Left hindlimb (tissue), 1 donor: ENCODE measurements at regions not wholly inside any gene's neighbourhood (a gene's known extent, or its start where the extent isn't known, plus 50 kb on each side); places are given as distances from the start of the nearest gene placed in this dataset.

Source experiments
- DNase-seq: peaks from one replicate; pipeline ENCODE4 v3.0.0-alpha.2; 2018

DNA sequence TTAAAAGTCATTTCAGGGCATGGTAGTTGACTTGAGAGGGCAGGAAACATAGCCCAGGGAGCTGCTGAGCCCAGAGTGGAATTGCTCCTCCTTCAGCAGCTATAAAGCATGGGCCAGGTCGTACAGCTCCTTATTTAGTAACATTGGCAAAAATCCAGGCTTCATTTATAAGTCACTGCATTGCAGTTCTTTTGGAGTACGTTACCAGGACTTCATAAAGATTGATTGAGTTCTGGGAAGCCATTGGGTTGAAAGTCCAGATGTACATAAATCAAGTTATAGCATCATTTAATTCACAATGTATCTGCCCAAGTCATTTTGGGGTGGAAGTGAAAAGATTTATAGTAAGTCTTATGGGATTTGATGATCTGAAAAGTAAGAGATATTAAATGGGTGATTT is 53.0 kb upstream of the ANKEF1 start:
- DNase-seq: no peak

DNA sequence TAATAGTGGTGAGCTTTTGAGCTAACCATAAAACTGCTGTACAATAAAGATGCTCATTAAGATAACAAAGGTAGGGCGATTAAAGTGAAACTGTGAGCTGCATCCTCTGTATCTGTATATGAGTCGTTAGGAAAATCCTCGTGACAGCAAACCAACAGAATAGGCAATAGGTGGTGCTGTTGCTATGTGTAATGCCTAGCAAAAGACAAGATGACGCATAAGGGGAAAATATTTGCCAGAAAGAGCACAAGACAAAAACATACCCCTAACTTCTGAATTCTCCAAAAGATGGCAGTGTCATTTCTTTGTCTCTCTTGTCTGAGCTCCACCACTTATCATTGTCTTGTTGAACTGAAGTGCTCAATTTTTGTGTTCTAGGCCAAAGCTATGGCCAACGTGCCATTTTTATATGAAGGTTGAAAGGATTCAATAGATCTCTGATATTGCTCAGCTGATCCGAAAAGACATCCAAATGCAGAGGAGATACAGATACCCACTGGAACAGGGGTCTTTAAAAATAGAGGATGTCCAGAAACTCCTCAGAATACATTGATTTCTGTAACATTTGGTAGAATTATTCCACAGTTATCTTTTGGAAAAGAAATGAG is 56.3 kb upstream of the ANKEF1 start:
- DNase-seq: peak; percentile 34

DNA sequence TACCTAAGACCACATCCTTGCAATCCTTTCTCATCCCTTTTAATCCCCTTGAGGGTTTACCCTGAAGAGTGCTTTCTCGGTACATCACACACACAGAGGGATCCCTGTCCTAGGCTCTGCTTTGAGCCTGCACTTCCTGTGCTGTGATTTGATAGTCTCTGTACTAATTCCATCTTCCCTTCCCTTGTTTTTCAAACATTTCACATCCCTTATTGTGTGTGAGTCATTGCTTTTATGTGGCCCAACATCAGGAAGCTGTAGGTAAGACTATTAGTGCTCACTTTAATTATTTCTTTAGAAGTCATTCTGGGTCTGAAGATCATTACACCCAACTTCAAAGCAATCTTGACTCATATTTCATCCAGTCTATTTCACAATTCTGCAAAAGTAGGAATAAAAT is 57.2 kb upstream of the ANKEF1 start:
- no peak for DNase-seq

DNA sequence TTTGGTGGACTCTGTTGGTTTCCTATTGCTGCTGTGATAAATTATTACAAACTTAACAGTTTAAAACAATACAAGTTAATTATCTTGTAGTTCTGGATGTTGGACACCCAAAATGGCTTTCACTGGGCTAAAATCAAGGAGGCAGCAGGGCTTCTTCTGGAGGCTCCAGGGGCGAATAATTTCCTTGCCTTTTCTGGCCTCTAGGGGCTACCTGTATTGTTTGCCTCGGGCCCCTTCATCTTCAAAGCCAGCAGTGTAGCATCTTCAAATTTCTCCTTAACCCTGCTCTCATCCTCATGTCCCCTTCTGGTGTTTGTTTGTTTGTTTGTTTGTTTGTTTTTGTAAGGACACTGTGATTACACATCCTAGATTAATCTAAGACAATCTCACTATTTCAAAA is 60.5 kb upstream of the ANKEF1 start:
- DNase-seq: no peak

DNA sequence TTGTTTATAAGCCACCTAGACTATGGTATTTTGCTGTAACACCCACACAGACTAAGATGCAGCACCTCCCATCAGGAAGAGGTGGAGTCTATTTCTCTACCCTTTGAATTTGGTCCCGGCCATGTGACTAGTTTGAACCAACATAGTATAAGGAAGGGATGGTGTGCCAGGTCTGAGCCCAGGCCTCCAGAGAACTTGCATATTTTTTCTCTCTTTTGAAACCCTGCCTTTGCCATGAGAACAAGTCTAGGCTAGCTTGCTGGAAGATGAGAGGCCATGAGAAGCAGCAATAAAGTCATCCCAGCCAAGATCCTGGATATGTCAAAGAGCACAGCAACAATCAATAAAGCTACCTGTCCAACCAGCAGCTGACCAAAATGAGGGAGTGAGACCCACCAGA is 63.0 kb upstream of the ANKEF1 start:
- DNase-seq: no peak

DNA sequence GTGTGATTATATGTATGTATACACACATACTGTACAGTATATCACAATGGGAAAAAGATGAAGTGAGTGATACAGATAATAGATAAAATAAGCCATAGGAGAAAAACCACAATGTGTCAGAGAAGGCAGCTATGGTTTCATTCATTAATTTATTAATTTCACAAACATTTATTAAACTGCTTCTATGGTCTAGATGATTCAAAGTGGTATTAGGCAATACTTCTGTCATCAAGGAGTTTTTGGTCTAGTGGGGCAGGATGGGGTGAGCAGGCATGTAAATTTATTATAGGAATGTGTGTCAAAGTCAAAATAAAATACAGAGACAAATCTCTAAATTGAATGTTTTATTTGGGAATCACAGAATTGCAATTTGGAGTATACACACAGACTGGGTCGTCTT is 65.2 kb upstream of the ANKEF1 start:
- DNase-seq: no peak

DNA sequence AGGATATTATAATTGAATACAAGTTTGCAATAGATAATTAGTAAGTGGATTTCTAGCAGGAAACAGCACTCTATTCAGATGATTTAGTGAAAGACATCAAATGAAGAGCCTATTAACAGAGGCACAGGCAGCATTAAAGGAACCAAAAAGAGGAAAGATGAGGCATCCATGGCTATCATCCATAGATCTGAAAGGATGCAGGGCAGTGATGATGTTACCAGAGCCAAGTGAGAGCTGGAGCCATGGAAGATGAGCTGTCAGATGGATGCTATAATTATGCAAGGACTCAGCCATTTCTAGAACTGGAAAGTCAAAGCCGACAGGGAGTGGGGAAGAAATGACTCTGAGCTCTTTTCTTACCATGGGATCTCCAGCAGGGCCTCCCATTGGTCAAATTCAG is 66.8 kb upstream of the ANKEF1 start:
- DNase-seq: no peak

DNA sequence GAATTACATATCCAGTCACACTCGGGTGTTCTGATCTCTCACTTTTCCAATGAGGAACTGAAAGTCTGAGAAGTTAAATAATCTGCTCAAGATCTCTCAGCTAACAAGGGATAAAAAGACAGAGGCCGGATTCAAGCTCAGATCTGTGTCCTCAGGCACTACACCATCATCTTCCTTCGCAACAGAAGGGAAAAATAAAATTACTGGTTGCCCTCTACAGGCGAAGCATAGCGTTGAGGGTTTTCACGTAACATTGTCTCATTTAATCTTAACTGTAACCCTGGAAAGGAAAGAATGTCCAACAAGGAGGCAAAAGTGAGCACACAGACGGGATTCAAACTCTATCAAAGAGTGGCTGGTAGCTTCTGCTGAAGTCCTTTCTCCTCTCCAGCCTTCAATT is 67.8 kb upstream of the ANKEF1 start:
- DNase-seq: no peak

DNA sequence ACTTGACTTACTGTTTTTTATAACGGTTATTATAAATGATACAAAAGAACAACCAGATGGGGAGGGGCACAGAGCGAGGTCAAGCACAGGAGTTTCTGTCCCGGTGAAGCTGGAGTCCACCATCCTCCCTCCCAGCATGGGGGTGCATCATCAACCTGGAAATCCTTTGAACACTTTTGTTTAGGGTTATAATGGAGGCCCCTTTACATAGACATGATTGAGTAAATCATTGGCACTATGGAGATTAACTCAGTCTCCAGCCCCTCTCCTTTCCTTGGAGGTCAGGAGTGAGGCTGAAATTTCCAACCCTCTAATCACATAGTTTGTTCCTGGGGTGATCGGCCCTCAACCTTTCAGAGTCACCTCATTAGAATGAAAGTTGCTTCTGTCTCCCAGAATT is 71.8 kb upstream of the ANKEF1 start:
- DNase-seq: no peak

DNA sequence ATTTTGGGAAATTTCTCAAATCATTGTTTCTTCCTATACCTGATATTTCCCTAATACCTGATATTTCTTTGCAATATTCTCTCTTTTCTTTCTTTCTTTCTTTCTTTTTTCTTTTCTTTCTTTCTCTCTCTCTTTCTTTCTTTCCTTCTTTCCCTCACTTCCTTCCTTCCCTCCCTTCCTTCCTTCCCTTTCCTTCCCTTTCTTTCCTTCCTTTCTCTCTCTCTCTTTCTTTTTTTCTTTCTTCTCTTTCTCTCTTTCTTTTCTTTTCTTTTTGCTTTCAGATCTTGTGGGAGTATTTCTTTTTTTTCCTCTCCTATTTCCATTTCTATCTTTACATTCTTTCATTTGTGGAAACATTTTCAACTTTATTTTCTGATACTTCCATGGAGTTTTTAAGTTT is 76.1 kb upstream of the ANKEF1 start:
- no peak for DNase-seq

DNA sequence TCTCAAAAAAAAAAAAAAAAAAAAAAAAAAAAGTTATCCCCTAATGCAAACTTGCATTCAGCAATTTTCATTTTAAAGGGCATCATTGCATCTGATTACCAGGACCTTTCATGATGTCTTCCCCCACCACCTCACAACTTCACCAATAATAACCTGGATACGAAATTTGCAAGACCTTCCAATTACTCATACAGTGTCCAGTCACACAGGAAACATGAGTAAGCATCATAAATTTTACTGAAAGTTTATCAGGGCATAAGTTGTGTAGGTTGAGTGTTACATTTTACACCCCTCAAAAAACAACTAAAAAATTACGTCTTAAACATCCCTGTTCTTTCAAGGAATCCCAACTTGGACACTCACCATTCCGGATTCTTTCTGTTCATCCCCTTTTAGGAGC is 79.1 kb upstream of the ANKEF1 start:
- DNase-seq: no peak

DNA sequence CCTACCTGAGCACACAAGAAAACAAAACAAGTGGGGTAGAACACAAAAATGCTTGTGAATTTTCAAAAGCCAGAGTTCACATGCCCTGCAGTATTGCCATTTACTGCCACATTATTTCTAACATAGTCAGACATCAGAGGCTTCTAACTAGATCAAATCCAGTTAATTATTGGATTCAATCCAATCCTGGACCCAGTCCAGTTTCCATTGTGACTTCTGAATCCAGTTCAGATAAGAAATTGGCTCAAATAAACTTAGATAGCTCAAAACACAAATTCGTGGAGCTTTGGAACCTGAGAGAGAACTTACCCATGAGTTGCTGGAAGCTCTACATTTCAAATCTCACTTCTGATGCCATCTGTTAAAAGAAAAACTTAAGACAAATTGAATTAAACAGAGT is 85.2 kb upstream of the ANKEF1 start:
- no peak for DNase-seq

DNA sequence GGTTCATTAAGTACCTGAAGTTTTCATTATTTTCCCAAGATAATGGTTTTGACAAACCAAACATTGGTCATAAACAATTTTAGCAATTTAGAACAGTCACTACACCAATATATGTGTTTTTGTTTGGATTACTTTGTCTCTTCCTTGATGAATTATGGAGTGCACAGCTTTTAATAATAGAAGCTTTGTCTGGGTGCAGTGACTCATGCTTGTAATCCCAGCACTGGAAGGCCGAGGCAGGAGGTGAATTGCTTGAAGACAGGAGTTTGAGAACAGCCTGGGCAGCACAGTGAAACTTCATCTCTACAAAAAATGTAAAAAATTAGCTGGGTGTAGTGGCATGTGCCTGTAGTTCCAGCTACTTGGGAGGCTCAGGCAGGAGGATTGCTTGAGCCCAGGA is 89.4 kb upstream of the ANKEF1 start:
- DNase-seq: no peak

DNA sequence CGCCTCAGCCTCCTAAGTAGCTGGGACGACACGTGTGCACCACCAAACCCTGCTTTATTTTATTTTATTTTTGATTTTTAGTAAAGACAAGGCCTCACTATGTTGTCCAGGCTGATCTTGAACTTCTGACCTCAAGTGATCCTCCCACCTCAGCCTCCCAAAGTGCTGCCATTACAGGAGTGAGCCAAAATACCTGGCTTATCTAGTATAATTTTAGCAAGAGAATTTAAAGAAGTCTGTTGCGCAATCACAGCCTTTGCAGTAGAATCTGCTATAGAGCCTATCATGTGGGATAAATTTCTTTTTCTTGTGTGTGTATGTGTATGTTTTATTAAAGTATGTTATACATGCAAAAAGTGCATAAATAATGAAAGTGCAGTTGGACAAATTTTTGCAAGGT is 92.1 kb upstream of the ANKEF1 start:
- DNase-seq: no peak

DNA sequence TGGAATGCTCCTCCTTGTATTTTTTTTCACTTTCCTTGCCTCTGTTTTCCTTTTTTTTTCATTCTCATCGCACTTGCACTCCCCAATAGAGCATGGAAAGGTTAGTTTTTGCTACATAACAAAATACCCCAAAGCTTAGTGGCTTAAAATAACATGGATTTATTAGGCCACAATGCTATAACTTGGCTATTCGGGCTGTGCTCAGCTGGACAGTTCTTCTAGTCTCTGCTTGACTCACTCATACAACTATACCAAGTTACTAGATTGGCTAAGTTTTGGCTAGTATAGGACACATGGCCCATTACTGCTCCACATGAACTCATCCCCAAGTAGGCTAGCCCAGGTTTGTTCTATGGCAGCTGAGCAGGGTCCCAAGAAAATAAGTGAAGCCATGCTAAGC is 94.5 kb upstream of the ANKEF1 start:
- DNase-seq: no peak

DNA sequence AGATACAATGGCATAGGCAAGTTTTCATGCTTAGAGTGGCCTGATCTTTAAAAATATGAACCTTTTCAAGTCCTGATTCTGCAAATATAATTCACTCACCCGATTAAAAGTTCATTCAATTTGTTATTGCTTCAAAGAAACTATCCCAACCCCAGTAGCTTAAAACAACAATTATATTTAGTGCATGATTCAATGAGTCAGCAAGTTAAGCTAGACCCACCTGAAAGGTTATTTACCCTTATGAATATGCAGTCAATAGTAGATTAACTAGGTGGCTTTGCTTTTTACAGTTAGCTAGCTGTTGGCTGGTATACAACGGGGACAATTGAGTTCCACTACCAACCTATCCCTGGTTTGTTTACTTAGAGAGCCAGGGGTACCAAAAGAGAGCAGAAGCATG is 95.6 kb upstream of the ANKEF1 start:
- DNase-seq: no peak

DNA sequence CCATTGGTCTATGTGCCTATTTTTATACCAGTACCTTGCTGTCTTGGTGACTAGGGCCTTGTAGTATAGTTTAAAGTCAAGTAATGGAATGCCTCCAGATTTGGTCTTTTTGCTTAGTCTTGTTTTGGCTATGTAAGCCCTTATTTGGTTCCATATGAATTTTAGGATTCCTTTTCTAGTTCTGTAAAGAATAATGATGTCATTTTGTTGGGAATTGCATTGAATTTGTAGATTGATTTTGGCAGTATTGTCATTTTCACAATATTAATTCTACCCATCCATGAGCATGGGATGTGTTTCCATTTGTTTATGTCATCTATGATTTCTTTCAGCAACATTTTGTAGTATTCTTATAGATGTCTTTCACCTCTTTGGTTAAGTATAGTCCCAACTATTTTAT is 96.4 kb upstream of the PAK5 start:
- no peak for DNase-seq

DNA sequence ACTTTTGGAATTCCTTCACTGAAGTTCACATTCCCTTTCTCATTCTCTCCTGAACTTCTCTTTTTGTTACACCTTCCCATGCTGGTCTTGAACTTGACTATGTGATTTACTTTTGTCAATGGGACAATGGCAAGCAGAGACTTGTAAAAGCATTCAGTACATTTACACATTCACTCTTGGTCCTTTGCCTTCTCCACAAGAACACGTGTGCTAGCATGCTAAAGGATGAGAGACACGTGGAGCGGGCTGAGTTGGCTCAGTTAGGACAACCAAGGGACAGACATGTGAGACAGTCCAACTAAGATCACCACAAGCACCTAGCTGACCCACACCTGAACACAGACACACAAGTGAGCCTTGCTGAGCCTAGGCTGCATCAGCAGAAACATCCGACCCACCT is 91.3 kb upstream of the PAK5 start:
- DNase-seq: no peak

DNA sequence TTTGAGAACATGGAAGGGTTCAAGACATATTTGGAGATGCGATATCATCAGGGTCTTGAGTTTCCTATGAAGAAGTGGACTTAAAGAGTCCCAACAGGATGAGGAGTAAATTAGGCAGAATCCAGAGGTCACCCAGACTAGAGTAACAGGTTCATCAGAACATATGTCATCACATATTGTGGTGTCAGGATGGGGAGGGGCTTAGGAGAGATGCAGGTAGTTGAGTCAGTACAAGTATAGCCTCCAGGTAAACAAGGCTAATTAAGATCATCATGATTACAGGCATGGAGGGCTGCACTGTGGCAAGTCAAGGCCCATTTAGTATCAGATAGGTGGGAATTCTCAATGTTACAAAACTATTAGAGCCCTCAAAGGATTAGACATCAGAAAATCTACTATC is 90.1 kb upstream of the PAK5 start:
- no peak for DNase-seq

DNA sequence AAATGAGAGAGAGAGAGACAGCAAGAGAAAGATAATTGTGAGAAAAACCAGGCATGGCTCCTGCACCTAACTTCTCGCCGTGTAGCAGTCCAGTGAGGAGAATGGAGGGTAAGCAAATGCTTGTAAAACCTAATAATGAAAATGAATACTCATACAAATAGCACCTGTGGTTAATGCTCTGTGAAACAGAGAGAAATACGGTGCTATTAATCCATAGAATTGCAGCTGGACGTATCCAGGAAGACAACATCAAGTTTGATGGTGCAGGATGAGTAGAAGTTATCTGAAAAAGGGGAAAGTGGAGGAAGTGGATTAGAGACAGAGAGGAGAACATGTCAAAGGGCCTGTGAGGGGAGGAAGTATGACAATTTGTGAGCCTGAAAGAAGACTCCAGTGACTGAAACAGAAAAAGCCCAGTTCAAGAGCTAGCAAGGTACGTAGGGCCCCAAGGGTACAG is 89.4 kb upstream of the PAK5 start:
- no peak for DNase-seq

DNA sequence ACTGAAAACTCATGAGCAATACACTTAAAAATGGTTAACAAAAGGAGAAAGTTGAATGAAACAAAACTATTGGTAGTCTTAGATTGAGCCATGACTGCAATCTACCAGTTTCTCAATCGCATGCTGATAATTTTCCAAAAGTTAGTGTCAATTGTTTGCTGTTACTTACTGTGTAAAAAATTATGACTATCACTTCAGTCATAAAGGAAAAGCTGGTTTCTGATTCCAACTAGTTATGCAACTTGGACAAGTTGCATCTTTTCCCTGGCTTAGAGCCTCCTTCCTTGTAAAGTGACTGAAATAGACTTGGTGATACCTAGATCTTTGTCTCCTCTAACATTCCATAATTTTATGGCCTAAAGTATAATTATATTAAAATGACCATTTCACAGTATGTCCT is 88.3 kb upstream of the PAK5 start:
- DNase-seq: no peak

DNA sequence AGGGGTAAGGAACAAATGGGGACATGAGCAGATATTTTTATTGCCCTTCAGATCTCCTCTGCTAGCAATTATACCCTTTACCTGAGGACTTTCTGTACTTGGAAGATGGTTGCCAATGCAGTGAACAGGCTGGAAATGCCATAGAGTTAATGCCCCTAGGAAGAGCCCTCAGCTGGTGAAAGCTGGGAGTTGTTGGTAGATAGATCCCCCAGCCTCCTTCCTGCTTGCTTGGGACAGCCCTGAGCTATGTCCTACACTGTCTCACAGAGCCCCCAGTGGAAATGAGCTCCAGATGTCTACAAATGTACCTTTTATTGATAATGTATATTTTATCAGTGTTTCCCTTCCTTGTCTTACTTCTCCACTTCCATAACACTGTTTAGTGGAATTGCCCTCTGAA is 87.6 kb upstream of the PAK5 start:
- DNase-seq: no peak

DNA sequence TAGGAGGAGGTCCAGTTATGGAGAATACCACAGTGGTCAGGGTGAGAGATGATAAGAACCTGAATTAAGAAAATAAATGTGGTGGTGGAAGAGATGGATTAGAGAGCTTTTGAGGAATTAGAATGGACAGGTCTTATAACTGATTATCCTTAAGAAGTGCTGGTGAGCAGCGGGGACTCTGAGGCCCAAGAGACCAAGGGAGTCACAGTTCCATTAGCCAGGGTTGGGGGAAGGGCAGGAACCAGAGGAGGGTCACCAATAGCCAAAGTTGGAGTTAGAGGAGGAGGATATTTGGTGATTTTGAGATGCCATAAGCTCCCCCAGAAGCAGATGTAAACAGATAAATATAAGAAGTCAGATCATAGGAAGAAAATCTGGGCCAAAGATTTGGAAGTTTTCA is 87.1 kb upstream of the PAK5 start:
- DNase-seq: no peak

DNA sequence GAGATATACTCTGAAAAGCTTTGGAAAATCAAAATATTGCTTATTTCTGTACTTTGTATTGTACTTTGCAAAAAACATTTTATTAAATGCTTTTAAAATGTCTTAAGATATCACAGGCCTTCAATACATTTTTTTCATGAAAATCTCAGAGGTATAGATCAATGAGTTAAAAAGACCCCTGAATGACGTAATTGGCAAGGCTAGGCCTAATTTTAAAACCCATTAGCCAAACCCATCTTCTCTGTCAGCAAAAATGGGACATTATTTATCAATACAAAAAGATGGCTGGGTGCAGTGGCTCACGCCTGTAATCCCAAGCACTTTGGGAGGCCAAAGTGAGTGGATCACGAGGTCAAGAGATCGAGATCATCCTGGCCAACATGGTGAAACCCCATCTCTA is 84.8 kb upstream of the PAK5 start:
- DNase-seq: no peak

DNA sequence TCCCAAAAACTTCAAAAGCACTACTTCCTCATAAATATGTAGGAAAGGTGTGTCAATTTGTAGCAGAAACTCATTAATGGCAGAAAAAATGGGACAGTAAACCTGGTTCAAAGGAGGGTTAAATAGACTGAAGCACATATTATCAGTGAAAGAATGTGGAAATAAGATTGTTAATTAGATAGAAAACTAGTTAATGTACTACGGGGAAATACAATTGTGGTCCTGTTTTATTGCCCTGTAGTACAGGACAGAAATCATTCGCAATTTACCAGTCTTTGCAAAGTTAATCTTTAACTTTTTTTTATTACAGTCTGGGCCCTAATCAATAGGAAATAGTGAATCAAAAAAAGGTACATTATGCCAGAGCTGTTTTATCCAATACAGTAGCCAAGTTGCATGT is 82.0 kb upstream of the PAK5 start:
- no peak for DNase-seq
